BJ (cell line): ENCODE measurements at regions not wholly inside any gene's neighbourhood (a gene's known extent, or its start where the extent isn't known, plus 50 kb on each side); places are given as distances from the start of the nearest gene placed in this dataset.

ENCODE experiments used
- CTCF ChIA-PET: fragments of 350-600 bp; formaldehyde crosslinking; extraction: SDS; loops from one replicate; lab custom pipeline; 2021; ENCODE audit warnings: antibody characterized with exemption, inconsistent platforms; lab: Yijun Ruan, JAX
- POLR2A ChIA-PET: fragments of 300-600 bp; sonication (Branson Sonifier 250); formaldehyde crosslinking; extraction: SDS; loops from one replicate; lab custom pipeline; 2021; ENCODE audit warnings: antibody characterized with exemption; lab: Charles Lee
- DNase-seq: peaks from one replicate; pipeline ENCODE4 v3.0.0-alpha.2; 2011; ENCODE audit warnings: low read depth
- H3K27me3 ChIP-seq: 2 replicates; pipeline ENCODE4 v1.6.0; 2011; ENCODE audit warnings: low read length; ENCODE audit not compliant: control insufficient read depth, insufficient read depth
- H3K36me3 ChIP-seq: 2 replicates; pipeline ENCODE4 v1.5.1; 2011; ENCODE audit warnings: low read length; ENCODE audit not compliant: control insufficient read depth, insufficient read depth
- H3K4me3 ChIP-seq: 2 replicates; pipeline ENCODE4 v1.5.1; 2011; ENCODE audit warnings: low read depth, mild to moderate bottlenecking, control low read depth, low read length
- TF ChIP-seq, protein P1 (sequence below): IDR thresholded peaks from 2 replicates; pipeline ENCODE4 v1.5.1; 2011; ENCODE audit warnings: low read depth, mild to moderate bottlenecking, control low read depth, inconsistent platforms, low read length, moderate library complexity; ENCODE audit not compliant: insufficient read depth

DNA sequence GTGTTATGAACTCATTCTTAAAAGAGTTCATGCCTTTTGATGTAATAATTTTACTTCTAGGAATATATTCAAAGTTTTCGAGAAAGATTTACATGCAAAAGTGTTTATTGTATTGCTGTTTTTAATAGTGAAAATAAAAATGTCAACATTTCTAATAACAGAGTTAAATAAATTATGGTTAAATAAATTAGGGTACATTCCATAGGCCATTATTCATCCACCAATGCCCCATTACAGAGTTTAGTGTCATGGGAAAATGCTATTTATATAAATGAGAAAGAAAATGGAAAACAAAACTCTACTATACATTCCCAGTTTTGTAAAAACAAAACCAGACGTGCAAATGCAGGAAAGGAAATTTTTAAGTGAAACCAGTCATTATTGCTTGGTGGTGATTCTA lies 538.1 kb upstream of the TBL1XR1 start:
- POLR2A ChIA-PET = no interaction called here
- no peaks in the 10 kb centered on the region for H3K27me3 ChIP-seq

DNA sequence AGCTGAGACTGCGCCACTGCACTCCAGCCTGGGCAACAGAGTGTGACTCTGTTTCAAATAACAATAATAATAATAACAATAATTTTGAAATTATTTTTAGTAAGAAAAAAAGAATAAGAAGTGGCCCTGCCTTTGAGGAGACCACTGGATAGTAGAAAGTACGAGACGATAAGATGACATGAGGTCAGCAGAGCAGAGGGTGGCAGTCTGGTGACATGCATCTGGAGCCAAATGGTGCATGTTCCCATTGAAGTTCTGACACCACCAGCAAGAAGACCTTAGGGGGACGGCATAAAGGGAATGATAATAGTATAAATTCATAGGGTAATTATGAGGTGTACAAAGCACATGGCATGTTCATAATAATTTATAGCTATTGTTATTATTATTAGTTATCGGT lies 542.2 kb upstream of the TBL1XR1 start:
- no peak for DNase-seq
- Histone ChIP-seq H3K27me3 (no peaks in the 10 kb centered on the region), H3K36me3 (no peaks in the 10 kb centered on the region), H3K4me3 (no peak overlapping the region)
- ChIA-PET CTCF (no interaction called here), POLR2A (no interaction called here)
- TF ChIP-seq, protein P1, sequence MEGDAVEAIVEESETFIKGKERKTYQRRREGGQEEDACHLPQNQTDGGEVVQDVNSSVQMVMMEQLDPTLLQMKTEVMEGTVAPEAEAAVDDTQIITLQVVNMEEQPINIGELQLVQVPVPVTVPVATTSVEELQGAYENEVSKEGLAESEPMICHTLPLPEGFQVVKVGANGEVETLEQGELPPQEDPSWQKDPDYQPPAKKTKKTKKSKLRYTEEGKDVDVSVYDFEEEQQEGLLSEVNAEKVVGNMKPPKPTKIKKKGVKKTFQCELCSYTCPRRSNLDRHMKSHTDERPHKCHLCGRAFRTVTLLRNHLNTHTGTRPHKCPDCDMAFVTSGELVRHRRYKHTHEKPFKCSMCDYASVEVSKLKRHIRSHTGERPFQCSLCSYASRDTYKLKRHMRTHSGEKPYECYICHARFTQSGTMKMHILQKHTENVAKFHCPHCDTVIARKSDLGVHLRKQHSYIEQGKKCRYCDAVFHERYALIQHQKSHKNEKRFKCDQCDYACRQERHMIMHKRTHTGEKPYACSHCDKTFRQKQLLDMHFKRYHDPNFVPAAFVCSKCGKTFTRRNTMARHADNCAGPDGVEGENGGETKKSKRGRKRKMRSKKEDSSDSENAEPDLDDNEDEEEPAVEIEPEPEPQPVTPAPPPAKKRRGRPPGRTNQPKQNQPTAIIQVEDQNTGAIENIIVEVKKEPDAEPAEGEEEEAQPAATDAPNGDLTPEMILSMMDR = no peak

More for the DNA sequence above, 538.1 kb upstream of the TBL1XR1 start:
- TF ChIP-seq, protein P1 = no peak
- no peak overlapping the region for H3K4me3 ChIP-seq
- H3K36me3 ChIP-seq = no peaks in the 10 kb centered on the region
- CTCF ChIA-PET = no interaction called here
- DNase-seq = no peak

DNA sequence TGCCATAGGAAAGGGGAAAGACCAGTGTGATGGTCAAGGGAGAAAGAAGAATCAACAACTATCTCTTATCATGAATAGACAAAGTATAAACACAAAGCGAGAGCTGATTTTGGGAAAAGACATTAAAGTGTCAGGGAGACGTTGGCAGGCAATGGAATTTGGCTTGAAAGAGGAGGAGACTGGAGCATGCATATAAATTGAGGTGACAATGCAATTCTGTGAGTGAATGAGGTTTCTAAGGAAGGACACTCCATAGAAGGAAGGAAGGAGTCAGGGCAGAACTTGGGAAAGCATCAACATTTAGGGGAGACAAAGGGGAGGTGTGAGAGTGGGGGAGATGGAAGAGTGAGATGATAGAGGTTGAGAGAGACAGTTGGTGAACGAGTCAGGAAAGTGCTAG lies 543.0 kb upstream of the TBL1XR1 start:
- TF ChIP-seq, protein P1 = no peak
- ChIA-PET POLR2A (no interaction called here), CTCF (interaction anchor here (1.0 kb wide), 1 partner anchor 14 kb away, joined by 3 read pairs; no protein-coding TSS in a partner anchor)
- Histone ChIP-seq H3K27me3 (no peaks in the 10 kb centered on the region), H3K36me3 (no peaks in the 10 kb centered on the region), H3K4me3 (no peak overlapping the region)
- DNase-seq = no peak

DNA sequence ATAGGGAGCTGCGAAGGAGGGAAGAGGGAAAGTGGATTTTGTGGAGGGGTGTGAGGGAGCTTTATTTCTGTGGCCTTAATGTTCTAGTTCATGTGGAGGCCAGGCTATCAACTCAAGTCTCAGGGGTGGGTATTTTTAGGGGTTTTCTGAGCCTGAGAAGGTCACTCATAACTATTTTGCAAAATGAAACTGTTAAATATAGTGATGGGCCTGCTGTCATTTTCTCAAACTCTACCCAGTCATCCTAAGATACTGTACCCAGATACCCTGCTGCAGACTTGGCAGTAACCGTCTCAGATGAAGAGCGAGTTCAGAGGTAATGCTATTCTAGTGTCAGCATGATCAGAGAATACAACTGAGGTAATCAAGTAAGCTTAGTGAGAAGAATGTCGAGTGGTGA lies 545.0 kb upstream of the TBL1XR1 start:
- POLR2A ChIA-PET = no interaction called here
- TF ChIP-seq, protein P1 = no peak
- H3K27me3 ChIP-seq = no peaks in the 10 kb centered on the region
- CTCF ChIA-PET = no interaction called here
- no peak overlapping the region for H3K4me3 ChIP-seq
- DNase-seq = no peak
- H3K36me3 ChIP-seq = no peaks in the 10 kb centered on the region

DNA sequence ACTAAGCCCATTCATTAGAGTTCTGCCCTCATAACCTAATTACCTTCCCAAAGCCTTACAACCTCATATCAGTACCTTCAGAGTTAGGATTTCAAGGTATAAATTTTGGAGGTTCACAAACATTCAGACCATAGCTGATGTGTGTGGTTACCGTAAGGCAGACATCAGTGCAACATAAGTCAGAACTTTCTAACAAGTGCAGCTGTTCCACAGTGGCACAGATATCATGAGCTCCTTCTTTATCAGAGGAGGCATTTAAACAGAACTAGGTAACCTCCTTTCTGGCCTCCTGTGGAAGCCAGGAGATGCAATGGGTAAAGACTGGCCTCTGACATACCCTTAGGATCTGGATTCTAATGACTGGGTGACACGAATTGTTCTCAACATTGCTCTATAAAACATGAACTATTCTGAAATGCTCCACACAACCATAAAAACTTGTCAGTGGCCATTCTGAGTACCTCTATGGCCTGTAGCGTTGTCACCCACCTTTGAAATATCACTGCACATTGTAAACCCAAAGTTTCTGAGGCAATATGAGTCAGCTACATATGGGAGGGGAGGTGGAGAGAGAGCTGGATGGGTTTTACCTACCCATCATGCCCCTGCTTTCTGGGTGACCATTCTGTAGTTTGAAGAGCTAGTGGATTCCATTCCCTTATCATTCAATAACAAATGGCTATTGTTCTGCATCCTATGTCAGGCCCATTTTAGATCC lies 546.0 kb upstream of the TBL1XR1 start:
- H3K4me3 ChIP-seq = no peak overlapping the region
- ChIA-PET POLR2A (no interaction called here), CTCF (no interaction called here)
- TF ChIP-seq, protein P1 = no peak
- no peaks in the 10 kb centered on the region for H3K36me3 ChIP-seq
- H3K27me3 ChIP-seq = no peaks in the 10 kb centered on the region
- no peak for DNase-seq
